HG02938 (cell line): ENCODE measurements at regions not wholly inside any gene's neighbourhood (a gene's known extent, or its start where the extent isn't known, plus 50 kb on each side); places are given as distances from the start of the nearest gene placed in this dataset.
A peak's percentile ranks its signal among the peaks of the same experiment; 100 is the strongest.
"Not testable (repeated sequence)": the region's sequence is repeated elsewhere in the genome, so short reads cannot be mapped to it uniquely, and the experiment has no call there.

Experiments used
- ATAC-seq: cut with Tn5 transposase; IDR thresholded peaks from one replicate; pipeline ENCODE4 v1.9.1; 2021; ENCODE audit warnings: mild to moderate bottlenecking, moderate library complexity; ENCODE audit not compliant: unreplicated experiment

- not testable (repeated sequence) for ATAC-seq
These were observed 287.4 kb downstream of the UTRN start for GRCh38 chr6:144572541-144572940.

- no peak for ATAC-seq
These were observed 289.7 kb downstream of the UTRN start for GRCh38 chr6:144574796-144575195.

- ATAC-seq = no peak
These were observed 290.2 kb downstream of the UTRN start for GRCh38 chr6:144575327-144575726.

- ATAC-seq = no peak
These were observed 291.7 kb downstream of the UTRN start for GRCh38 chr6:144576871-144577270.

- no peak for ATAC-seq
These were observed 293.5 kb downstream of the UTRN start for GRCh38 chr6:144578385-144579350.

- ATAC-seq = no peak
These were observed 294.9 kb downstream of the UTRN start for GRCh38 chr6:144580039-144580438.

- ATAC-seq = no peak
These were observed 295.6 kb downstream of the UTRN start for GRCh38 chr6:144580771-144581170.

GRCh38 chr6:144581812-144582537 lies 296.8 kb downstream of the UTRN start:
- no peak for ATAC-seq

GRCh38 chr6:144582939-144583613 lies 297.9 kb downstream of the UTRN start:
- ATAC-seq = peak; percentile 92

- ATAC-seq = no peak
These were observed 298.4 kb downstream of the UTRN start for GRCh38 chr6:144583614-144583954.

GRCh38 chr6:144585217-144585814 lies 300.2 kb downstream of the UTRN start:
- ATAC-seq = no peak

GRCh38 chr6:144586986-144587385 lies 301.9 kb downstream of the UTRN start:
- peak; percentile 31 for ATAC-seq

- peak; percentile 91 for ATAC-seq
These were observed 303.7 kb downstream of the UTRN start for GRCh38 chr6:144588697-144589325.

GRCh38 chr6:144590532-144590931 lies 305.4 kb downstream of the UTRN start:
- no peak for ATAC-seq

GRCh38 chr6:144593392-144593791 lies 308.3 kb downstream of the UTRN start:
- no peak for ATAC-seq

- no peak for ATAC-seq
These were observed 309.4 kb downstream of the UTRN start for GRCh38 chr6:144594585-144594984.

- no peak for ATAC-seq
These were observed 310.1 kb downstream of the UTRN start for GRCh38 chr6:144595266-144595665.

- peak; percentile 60 for ATAC-seq
These were observed 312.4 kb downstream of the UTRN start for GRCh38 chr6:144597511-144597910.

- no peak for ATAC-seq
These were observed 314.5 kb downstream of the UTRN start for GRCh38 chr6:144599615-144600014.

GRCh38 chr6:144601221-144601620 lies 316.1 kb downstream of the UTRN start:
- ATAC-seq = no peak
